ENCODE measurements at regions not wholly inside any gene's neighbourhood (a gene's known extent, or its start where the extent isn't known, plus 50 kb on each side); places are given as distances from the start of the nearest gene placed in this dataset.

GRCh38 chr4:23500894-23501449 lies 388.9 kb downstream of the PPARGC1A start:
- no peak for DNase-seq (ENCODE audit: insufficient read length, low spot score)
- FAIRE-seq, result no peak

GRCh38 chr4:23485801-23486200 lies 404.0 kb downstream of the PPARGC1A start:
- FAIRE-seq (no peak), DNase-seq (ENCODE audit: insufficient read length, low spot score) (no peak)
- no peak for TF ChIP-seq SPI1 (IDR thresholded peaks at IDR 0.05; ENCODE audit: low read depth, low read length)
- no peak for TF ChIP-seq TAF1 (IDR thresholded peaks at IDR 0.05; ENCODE audit: low read depth, low read length)
- TF ChIP-seq PAX5 (IDR thresholded peaks at IDR 0.05; ENCODE audit: insufficient read depth, low read length, severe bottlenecking), result no peak
- TF ChIP-seq POLR2AphosphoS5 (IDR thresholded peaks at IDR 0.05; ENCODE audit: low read depth, low read length), result no peak
- TF ChIP-seq POU2F2 (IDR thresholded peaks at IDR 0.05; ENCODE audit: low read depth, low read length), result no peak
- no peak for TF ChIP-seq POLR2A (IDR thresholded peaks at IDR 0.05; ENCODE audit: low read depth, low read length)

More at GRCh38 chr4:23500894-23501449, 388.9 kb downstream of the PPARGC1A start:
- TF ChIP-seq TAF1 (IDR thresholded peaks at IDR 0.05; ENCODE audit: low read depth, low read length) (no peak), POLR2A (IDR thresholded peaks at IDR 0.05; ENCODE audit: low read depth, low read length) (no peak), SPI1 (IDR thresholded peaks at IDR 0.05; ENCODE audit: low read depth, low read length) (no peak), POLR2AphosphoS5 (IDR thresholded peaks at IDR 0.05; ENCODE audit: low read depth, low read length) (no peak), POU2F2 (IDR thresholded peaks at IDR 0.05; ENCODE audit: low read depth, low read length) (no peak), PAX5 (IDR thresholded peaks at IDR 0.05; ENCODE audit: insufficient read depth, low read length, severe bottlenecking) (no peak)

GRCh38 chr4:23484689-23485088 lies 405.2 kb downstream of the PPARGC1A start:
- no peak for FAIRE-seq
- no peak for TF ChIP-seq TAF1 (IDR thresholded peaks at IDR 0.05; ENCODE audit: low read depth, low read length)
- no peak for TF ChIP-seq POLR2A (IDR thresholded peaks at IDR 0.05; ENCODE audit: low read depth, low read length)
- no peak for TF ChIP-seq POU2F2 (IDR thresholded peaks at IDR 0.05; ENCODE audit: low read depth, low read length)
- no peak for TF ChIP-seq PAX5 (IDR thresholded peaks at IDR 0.05; ENCODE audit: insufficient read depth, low read length, severe bottlenecking)
- TF ChIP-seq SPI1 (IDR thresholded peaks at IDR 0.05; ENCODE audit: low read depth, low read length), result no peak
- TF ChIP-seq POLR2AphosphoS5 (IDR thresholded peaks at IDR 0.05; ENCODE audit: low read depth, low read length), result no peak
- no peak for DNase-seq (ENCODE audit: insufficient read length, low spot score)

- TF ChIP-seq PAX5 (IDR thresholded peaks at IDR 0.05; ENCODE audit: insufficient read depth, low read length, severe bottlenecking) (no peak), SPI1 (IDR thresholded peaks at IDR 0.05; ENCODE audit: low read depth, low read length) (no peak), TAF1 (IDR thresholded peaks at IDR 0.05; ENCODE audit: low read depth, low read length) (no peak), POU2F2 (IDR thresholded peaks at IDR 0.05; ENCODE audit: low read depth, low read length) (no peak)
- FAIRE-seq, result no peak
Observed at GRCh38 chr4:23483320-23483960, 406.4 kb downstream of the PPARGC1A start.

GRCh38 chr4:23481566-23481965 lies 408.3 kb downstream of the PPARGC1A start:
- FAIRE-seq (no peak), DNase-seq (ENCODE audit: insufficient read length, low spot score) (no peak)
- TF ChIP-seq POLR2A (IDR thresholded peaks at IDR 0.05; ENCODE audit: low read depth, low read length), result no peak
- TF ChIP-seq PAX5 (IDR thresholded peaks at IDR 0.05; ENCODE audit: insufficient read depth, low read length, severe bottlenecking), result no peak
- TF ChIP-seq SPI1 (IDR thresholded peaks at IDR 0.05; ENCODE audit: low read depth, low read length), result no peak
- no peak for TF ChIP-seq POLR2AphosphoS5 (IDR thresholded peaks at IDR 0.05; ENCODE audit: low read depth, low read length)
- TF ChIP-seq TAF1 (IDR thresholded peaks at IDR 0.05; ENCODE audit: low read depth, low read length), result no peak
- TF ChIP-seq POU2F2 (IDR thresholded peaks at IDR 0.05; ENCODE audit: low read depth, low read length), result no peak

More at GRCh38 chr4:23483320-23483960, 406.4 kb downstream of the PPARGC1A start:
- no peak for DNase-seq (ENCODE audit: insufficient read length, low spot score)

GRCh38 chr4:23477905-23478304 lies 411.9 kb downstream of the PPARGC1A start:
- DNase-seq (ENCODE audit: insufficient read length, low spot score) (no peak), FAIRE-seq (no peak)
- TF ChIP-seq POLR2AphosphoS5 (IDR thresholded peaks at IDR 0.05; ENCODE audit: low read depth, low read length) (no peak), TAF1 (IDR thresholded peaks at IDR 0.05; ENCODE audit: low read depth, low read length) (no peak), POU2F2 (IDR thresholded peaks at IDR 0.05; ENCODE audit: low read depth, low read length) (no peak), PAX5 (IDR thresholded peaks at IDR 0.05; ENCODE audit: insufficient read depth, low read length, severe bottlenecking) (no peak), POLR2A (IDR thresholded peaks at IDR 0.05; ENCODE audit: low read depth, low read length) (no peak), SPI1 (IDR thresholded peaks at IDR 0.05; ENCODE audit: low read depth, low read length) (no peak)

GRCh38 chr4:23476515-23477090 lies 413.2 kb downstream of the PPARGC1A start:
- DNase-seq (ENCODE audit: insufficient read length, low spot score) (no peak), FAIRE-seq (no peak)
- TF ChIP-seq POU2F2 (IDR thresholded peaks at IDR 0.05; ENCODE audit: low read depth, low read length) (no peak), TAF1 (IDR thresholded peaks at IDR 0.05; ENCODE audit: low read depth, low read length) (no peak), POLR2AphosphoS5 (IDR thresholded peaks at IDR 0.05; ENCODE audit: low read depth, low read length) (no peak), PAX5 (IDR thresholded peaks at IDR 0.05; ENCODE audit: insufficient read depth, low read length, severe bottlenecking) (no peak), SPI1 (IDR thresholded peaks at IDR 0.05; ENCODE audit: low read depth, low read length) (no peak), POLR2A (IDR thresholded peaks at IDR 0.05; ENCODE audit: low read depth, low read length) (no peak)

GRCh38 chr4:23463071-23463470 lies 426.8 kb downstream of the PPARGC1A start:
- no peak for FAIRE-seq
- TF ChIP-seq POU2F2 (IDR thresholded peaks at IDR 0.05; ENCODE audit: low read depth, low read length) (no peak), POLR2A (IDR thresholded peaks at IDR 0.05; ENCODE audit: low read depth, low read length) (no peak), PAX5 (IDR thresholded peaks at IDR 0.05; ENCODE audit: insufficient read depth, low read length, severe bottlenecking) (no peak), SPI1 (IDR thresholded peaks at IDR 0.05; ENCODE audit: low read depth, low read length) (no peak), POLR2AphosphoS5 (IDR thresholded peaks at IDR 0.05; ENCODE audit: low read depth, low read length) (no peak), TAF1 (IDR thresholded peaks at IDR 0.05; ENCODE audit: low read depth, low read length) (no peak)
- no peak for DNase-seq (ENCODE audit: insufficient read length, low spot score)

- FAIRE-seq, result no peak
- TF ChIP-seq POLR2AphosphoS5 (IDR thresholded peaks at IDR 0.05; ENCODE audit: low read depth, low read length) (no peak), POU2F2 (IDR thresholded peaks at IDR 0.05; ENCODE audit: low read depth, low read length) (no peak), POLR2A (IDR thresholded peaks at IDR 0.05; ENCODE audit: low read depth, low read length) (no peak)
- no peak for DNase-seq (ENCODE audit: insufficient read length, low spot score)
Observed at GRCh38 chr4:23458054-23458453, 431.8 kb downstream of the PPARGC1A start.

Data from GM12891 (cell line).